Effector memory CD8-positive, alpha-beta T cell (primary cell): ENCODE measurements at regions not wholly inside any gene's neighbourhood (a gene's known extent, or its start where the extent isn't known, plus 50 kb on each side); places are given as distances from the start of the nearest gene placed in this dataset.

Experiments used
- ATAC-seq: fragments of 150-1000 bp; cut with Tn5 transposase; replicated peaks from 2 replicates; pipeline ENCODE4 v1.10.0; 2021; ENCODE audit warnings: mild to moderate bottlenecking, moderate library complexity
- DNase-seq, 3 experiments: peaks; one replicate each; pipeline ENCODE4 v3.0.0; 2021
- H3K27ac Mint-ChIP-seq, 2 donors: one replicate each; pipeline ENCODE4 v1.8.0; 2022; ENCODE audit warnings: mild to moderate bottlenecking in 2 of 2, mixed read lengths in 2 of 2, moderate library complexity in 2 of 2
- H3K27me3 Mint-ChIP-seq, 2 donors: one replicate each; pipeline ENCODE4 v1.8.0; 2022; ENCODE audit warnings: mixed read lengths in 2 of 2
- H3K36me3 Mint-ChIP-seq: one replicate; pipeline ENCODE4 v1.8.0; 2022; ENCODE audit warnings: mild to moderate bottlenecking, moderate library complexity, mixed read lengths; ENCODE audit not compliant: insufficient read depth
- H3K4me1 Mint-ChIP-seq, 2 donors: one replicate each; pipeline ENCODE4 v1.8.0; 2022; ENCODE audit warnings: low read depth in 2 of 2, mixed read lengths in 2 of 2
- H3K4me3 Mint-ChIP-seq, 2 donors: one replicate each; pipeline ENCODE4 v1.8.0; 2022; ENCODE audit warnings: mild to moderate bottlenecking in 2 of 2, mixed read lengths in 2 of 2, moderate library complexity in 2 of 2
- H3K9me3 Mint-ChIP-seq, 2 donors: one replicate each; pipeline ENCODE4 v1.8.0; 2022; ENCODE audit warnings: mixed read lengths in 2 of 2

DNA sequence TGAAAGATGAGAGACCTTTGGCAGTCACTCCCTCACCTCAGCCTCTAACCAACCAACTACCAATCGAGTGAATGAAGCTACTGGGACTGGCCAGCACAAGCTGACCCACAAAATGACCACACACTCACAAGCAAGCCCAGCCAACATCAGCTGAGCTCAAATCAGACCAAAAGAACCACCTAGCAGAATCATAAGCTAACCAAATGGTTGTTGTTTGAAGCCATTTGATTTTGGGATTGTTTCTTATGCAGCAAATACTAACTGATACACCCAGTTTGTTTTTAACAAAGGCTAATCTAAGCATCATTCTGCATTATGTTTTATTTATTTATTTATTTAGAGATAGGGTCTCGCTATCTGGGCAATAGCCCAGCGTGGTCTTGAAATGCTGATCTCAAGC is 310.4 kb downstream of the SETD4 start:
- H3K27ac Mint-ChIP-seq: no peak overlapping the region

DNA sequence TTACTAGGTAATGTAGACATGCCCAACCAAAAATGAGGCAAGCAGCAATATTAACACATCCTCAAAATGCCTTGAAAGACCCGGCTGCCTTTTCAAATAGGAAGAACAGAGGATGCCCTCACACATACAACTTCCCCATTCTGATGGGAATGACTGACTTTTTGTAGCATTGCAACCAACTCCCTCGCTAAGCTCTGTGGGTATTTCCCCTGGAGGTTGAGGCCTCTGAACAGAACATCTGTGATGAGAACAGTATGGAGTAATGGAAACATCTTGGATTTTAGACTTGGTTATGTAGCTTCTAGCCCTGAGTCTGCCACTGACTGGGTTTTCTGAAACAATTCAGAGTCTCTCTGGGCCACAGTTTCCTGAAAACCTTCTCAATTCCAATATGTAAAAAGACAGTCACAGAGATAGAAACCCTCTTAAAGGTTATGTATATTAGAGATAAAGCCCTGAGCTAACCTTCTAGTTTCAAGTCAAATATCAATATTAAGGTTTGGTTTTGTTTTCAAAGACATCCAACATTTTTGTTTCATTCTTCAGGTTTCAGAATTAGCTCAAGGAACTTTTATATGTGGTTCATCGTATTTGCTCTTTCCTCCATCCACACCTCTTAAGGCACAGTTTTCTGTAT is 311.5 kb downstream of the SETD4 start:
- no peak for ATAC-seq
- no peak overlapping the region for H3K27ac Mint-ChIP-seq
- H3K36me3 Mint-ChIP-seq: no peaks in the 10 kb centered on the region
- H3K4me1 Mint-ChIP-seq: no peaks in the 10 kb centered on the region
- peaks cover 54 to 72% of the 10 kb centered on the region in 2 donors for H3K27me3 Mint-ChIP-seq
- DNase-seq: no peak
- no peaks in the 10 kb centered on the region for H3K9me3 Mint-ChIP-seq
- no peak overlapping the region for H3K4me3 Mint-ChIP-seq

More for the DNA sequence above, 310.4 kb downstream of the SETD4 start:
- ATAC-seq: no peak
- Mint-ChIP-seq H3K4me3 (no peak overlapping the region), H3K36me3 (no peaks in the 10 kb centered on the region), H3K9me3 (no peaks in the 10 kb centered on the region), H3K4me1 (no peaks in the 10 kb centered on the region), H3K27me3 (peaks cover 51 to 72% of the 10 kb centered on the region in 2 donors)
- DNase-seq: no peak

DNA sequence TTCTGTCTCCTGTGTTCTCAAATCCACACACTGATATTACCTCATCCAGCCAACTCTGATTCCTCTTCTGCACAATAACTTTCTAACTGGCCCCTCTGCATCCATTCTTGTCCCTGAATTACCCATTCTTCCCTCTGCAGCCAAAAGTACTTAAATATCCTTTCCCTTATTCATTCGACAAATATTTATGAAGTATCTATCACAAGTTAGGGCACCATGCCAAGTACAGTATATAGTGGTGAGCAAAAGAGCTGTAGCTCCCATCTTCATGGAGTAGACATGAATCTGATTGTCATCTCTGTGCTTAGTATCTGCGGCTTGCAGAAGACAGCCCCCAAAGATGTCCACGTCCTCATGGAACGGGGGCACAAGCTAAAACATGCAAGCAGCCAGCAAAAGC is 316.8 kb downstream of the SETD4 start:
- H3K9me3 Mint-ChIP-seq: peaks cover 0 to 4% of the 10 kb centered on the region in 2 donors
- ATAC-seq (no peak), DNase-seq (no peak)
- no peak overlapping the region for H3K4me3 Mint-ChIP-seq
- no peaks in the 10 kb centered on the region for H3K4me1 Mint-ChIP-seq
- H3K27ac Mint-ChIP-seq: no peak overlapping the region
- H3K27me3 Mint-ChIP-seq: peaks cover 51 to 64% of the 10 kb centered on the region in 2 donors
- no peaks in the 10 kb centered on the region for H3K36me3 Mint-ChIP-seq

DNA sequence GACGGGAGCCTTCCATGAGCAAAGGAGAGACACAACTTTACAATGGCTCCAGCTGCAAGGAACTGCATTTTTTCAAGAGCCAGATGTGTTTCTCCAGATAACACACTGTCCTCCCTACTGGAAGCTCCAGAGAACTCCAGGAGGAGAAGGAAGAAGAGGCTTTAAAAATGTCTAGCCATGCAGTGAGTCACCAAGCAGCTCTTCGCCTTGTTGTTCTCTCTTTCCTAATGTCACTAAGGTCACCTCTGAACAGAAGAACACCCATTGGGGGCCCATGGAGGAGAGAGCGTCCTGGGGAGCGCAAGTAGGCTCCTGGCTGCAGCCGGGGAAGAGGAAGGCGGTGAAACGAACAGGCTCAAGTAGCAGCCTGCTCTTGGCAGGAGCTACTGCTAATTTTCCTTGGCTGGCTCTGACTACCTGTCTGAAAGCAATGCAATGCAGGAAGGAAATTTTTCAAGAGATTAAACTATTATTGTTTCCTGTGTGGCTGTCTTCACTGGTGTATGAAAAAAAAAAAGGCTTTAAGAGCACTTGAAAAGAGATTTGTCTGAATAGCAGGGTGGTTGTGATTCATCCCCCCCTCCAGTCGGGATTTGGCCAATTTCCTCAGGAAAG is 321.9 kb downstream of the SETD4 start:
- Mint-ChIP-seq H3K36me3 (no peaks in the 10 kb centered on the region), H3K27me3 (peaks cover 39 to 58% of the 10 kb centered on the region in 2 donors)
- ATAC-seq: no peak

DNA sequence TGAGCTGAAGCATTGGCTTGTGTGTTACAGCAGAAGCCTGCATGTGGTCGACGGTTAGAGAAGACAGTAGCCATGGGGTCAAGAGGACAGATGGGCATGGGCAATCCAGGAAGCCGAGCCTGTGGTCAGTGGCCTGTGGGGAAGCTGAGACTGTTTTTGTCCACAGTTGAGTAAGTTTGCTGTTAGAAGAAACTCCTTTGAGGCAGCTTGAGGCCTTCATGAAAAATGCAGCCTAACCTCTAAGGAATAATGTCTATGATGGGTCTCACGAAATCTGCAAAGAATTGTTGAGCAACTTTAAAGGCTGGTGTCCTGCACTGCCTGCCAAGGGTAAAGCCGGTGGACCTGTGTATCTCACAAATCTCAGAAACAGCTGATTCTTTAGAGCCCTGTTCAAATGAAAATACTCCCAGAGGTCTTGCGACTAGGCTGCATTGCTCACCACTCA is 322.4 kb downstream of the SETD4 start:
- Mint-ChIP-seq H3K27ac (no peak overlapping the region), H3K36me3 (no peaks in the 10 kb centered on the region), H3K27me3 (peaks cover 35 to 54% of the 10 kb centered on the region in 2 donors), H3K9me3 (peaks cover 0 to 4% of the 10 kb centered on the region in 2 donors), H3K4me3 (no peak overlapping the region), H3K4me1 (no peaks in the 10 kb centered on the region)
- DNase-seq (no peak), ATAC-seq (no peak)

More for the DNA sequence above, 321.9 kb downstream of the SETD4 start:
- Mint-ChIP-seq H3K9me3 (peaks cover 0 to 4% of the 10 kb centered on the region in 2 donors), H3K27ac (no peak overlapping the region), H3K4me3 (no peak overlapping the region), H3K4me1 (no peaks in the 10 kb centered on the region)
- no peak for DNase-seq

DNA sequence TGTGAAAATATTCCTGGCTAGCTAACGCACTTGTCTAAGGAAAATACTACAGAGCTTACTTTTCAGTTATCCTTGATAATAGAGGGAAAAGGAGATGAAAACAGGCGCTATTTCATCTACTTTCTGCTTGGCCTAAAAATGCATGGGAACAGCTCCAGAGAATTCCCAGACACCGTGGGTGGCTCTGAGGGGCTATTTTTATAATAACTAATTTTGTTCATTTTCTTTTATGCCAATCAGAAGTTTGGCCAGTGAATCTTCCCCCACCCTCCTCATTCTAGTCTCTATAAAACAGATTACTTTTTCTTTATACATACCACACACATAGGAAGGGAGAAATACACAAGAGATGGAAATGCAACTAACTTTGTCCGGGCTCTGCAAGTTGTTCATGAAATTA is 322.9 kb downstream of the SETD4 start:
- DNase-seq (no peak), ATAC-seq (no peak)
- Mint-ChIP-seq H3K36me3 (no peaks in the 10 kb centered on the region), H3K9me3 (peaks cover 0 to 4% of the 10 kb centered on the region in 2 donors), H3K27me3 (peaks cover 33 to 52% of the 10 kb centered on the region in 2 donors), H3K4me3 (no peak overlapping the region), H3K27ac (no peak overlapping the region), H3K4me1 (no peaks in the 10 kb centered on the region)

DNA sequence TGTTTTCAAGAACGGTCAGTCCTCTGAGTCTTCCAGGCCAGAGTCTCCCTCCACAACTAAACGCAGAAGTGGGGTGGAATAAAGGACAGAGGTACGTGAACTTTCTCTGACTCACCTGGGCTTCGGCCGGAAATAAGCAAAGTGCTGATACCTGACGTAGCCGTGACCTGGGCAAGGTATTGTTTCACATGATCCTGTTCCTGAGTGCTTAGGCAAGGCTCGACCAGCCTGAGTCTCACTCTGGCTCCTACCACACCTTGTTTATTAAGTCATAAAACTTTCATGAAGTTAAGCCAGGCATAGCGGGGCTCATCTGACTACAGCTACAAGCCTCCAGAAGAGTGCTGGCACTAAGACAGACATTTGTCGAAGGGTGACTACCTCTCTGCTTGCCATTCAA is 327.5 kb downstream of the SETD4 start:
- no peaks in the 10 kb centered on the region for H3K4me1 Mint-ChIP-seq
- H3K9me3 Mint-ChIP-seq: no peaks in the 10 kb centered on the region
- no peaks in the 10 kb centered on the region for H3K36me3 Mint-ChIP-seq
- DNase-seq (no peak), ATAC-seq (no peak)
- H3K27ac Mint-ChIP-seq: no peak overlapping the region
- H3K4me3 Mint-ChIP-seq: no peak overlapping the region
- H3K27me3 Mint-ChIP-seq: peaks cover 47 to 75% of the 10 kb centered on the region in 2 donors

DNA sequence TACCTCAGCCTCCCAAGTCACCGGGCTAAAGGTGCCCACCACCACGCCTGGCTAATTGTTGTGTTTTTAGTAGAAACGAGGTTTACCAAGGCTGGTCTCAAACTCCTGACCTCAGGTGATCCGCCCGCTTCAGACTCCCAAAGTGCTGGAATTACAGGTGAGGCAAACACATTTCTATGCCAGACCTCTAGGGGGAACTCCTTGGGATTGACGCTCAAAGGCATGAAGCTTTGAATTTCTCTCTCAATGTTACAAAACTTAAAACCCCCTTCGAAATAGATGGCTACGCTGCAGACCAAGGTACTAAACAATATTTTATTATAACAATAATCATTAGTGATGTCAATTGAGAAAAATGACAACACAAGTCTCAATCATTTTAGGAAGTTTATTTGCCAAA is 330.0 kb downstream of the SETD4 start:
- Mint-ChIP-seq H3K9me3 (no peaks in the 10 kb centered on the region), H3K4me1 (no peaks in the 10 kb centered on the region), H3K27me3 (peaks cover 61 to 82% of the 10 kb centered on the region in 2 donors), H3K27ac (no peak overlapping the region), H3K4me3 (no peak overlapping the region), H3K36me3 (no peaks in the 10 kb centered on the region)
- no peak for ATAC-seq
- no peak for DNase-seq

DNA sequence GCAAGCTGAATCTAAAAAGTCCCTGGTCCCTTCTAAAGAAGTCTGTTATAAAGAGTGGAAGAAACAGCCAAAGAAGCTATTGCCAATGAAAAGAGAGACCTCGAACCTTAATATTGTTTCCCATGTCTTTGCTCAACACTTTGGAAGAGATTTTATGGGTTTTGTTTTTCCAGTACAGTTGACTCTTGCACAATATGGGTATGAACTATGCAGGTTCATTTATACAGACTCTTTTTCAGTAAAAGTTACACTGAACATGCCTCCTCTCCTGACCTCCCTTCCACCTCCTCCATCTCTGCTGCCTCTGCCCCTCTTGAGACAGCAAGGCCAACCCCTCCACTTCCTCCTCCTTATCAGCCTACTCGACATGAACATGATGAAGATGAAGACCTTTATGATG is 332.5 kb downstream of the SETD4 start:
- H3K36me3 Mint-ChIP-seq: no peaks in the 10 kb centered on the region
- no peak overlapping the region for H3K27ac Mint-ChIP-seq
- H3K9me3 Mint-ChIP-seq: no peaks in the 10 kb centered on the region
- H3K4me3 Mint-ChIP-seq: no peak overlapping the region
- H3K4me1 Mint-ChIP-seq: no peaks in the 10 kb centered on the region
- DNase-seq (no peak), ATAC-seq (no peak)
- H3K27me3 Mint-ChIP-seq: peaks cover 60 to 84% of the 10 kb centered on the region in 2 donors

DNA sequence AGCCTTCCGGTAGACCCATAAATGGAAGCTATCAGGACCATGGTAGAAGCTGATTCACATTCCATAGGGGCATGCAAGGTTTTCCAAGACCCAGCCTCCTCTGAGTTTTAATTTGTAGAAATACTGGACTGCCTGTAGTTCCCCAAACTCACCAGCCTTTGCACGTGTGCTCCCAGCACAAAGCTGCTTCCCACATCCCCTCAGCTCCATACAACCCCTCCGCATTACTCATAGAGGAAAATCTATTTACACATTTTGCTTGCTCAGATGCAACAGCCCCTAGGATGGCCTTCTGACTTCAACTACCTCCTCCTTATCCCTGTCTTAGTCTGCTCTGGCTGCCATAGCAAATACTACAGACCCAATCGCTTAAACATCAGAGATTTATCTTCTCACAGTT is 336.2 kb downstream of the SETD4 start:
- H3K36me3 Mint-ChIP-seq: no peaks in the 10 kb centered on the region
- no peaks in the 10 kb centered on the region for H3K4me1 Mint-ChIP-seq
- H3K4me3 Mint-ChIP-seq: no peak overlapping the region
- H3K27ac Mint-ChIP-seq: no peak overlapping the region
- peaks cover 47 to 68% of the 10 kb centered on the region in 2 donors for H3K27me3 Mint-ChIP-seq
- ATAC-seq (no peak), DNase-seq (no peak)
- H3K9me3 Mint-ChIP-seq: no peaks in the 10 kb centered on the region

DNA sequence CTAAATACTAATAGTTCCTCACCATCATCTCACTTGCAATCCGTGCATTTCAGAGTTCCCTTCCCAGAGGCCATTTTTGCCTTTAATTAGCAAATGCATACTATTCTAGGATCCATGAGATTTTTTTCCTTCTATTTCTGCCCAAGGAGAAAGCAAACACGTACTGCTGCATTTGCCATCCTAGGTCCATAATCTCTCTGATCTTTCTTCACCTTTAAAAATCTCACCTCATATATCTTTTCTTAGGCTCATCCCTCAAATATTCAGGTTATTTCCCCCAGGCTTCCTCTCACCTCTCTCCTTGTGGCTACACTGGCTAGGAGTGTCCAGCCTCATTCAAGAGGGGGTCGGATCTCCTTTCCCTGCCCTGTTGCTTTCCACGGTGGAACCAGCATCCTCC is 338.6 kb downstream of the SETD4 start:
- Mint-ChIP-seq H3K4me1 (no peaks in the 10 kb centered on the region), H3K36me3 (no peaks in the 10 kb centered on the region), H3K27me3 (peaks cover 49 to 66% of the 10 kb centered on the region in 2 donors), H3K4me3 (no peak overlapping the region), H3K9me3 (no peaks in the 10 kb centered on the region), H3K27ac (no peak overlapping the region)
- no peak for ATAC-seq
- no peak for DNase-seq

DNA sequence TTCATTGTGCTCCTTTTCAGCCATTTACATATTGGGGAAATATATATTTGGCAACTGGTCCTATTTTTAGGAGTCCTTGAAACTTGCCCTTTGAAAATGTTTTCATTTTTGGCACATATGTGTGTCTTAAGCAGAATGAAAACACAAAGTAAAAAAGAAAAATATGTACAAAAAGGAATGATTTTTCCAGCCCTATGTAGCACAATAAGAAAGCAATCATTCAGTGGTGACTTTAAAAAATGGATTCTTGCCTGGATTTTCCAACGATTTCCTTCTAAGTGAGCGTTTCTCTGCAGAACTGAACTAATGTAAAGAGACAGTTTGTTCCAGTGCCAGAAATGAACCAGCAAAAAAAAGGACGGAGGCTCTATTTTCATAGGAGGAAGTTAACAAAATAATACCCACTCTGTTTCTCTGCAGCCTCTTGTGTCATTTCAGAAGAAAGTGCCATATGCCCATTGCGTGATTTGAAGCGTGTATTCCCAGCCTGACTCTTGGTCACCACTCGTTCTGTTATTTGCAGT is 340.1 kb downstream of the SETD4 start:
- DNase-seq (no peak), ATAC-seq (no peak)
- Mint-ChIP-seq H3K36me3 (no peaks in the 10 kb centered on the region), H3K27ac (no peak overlapping the region), H3K4me1 (no peaks in the 10 kb centered on the region), H3K4me3 (no peak overlapping the region), H3K9me3 (no peaks in the 10 kb centered on the region), H3K27me3 (peaks cover 53 to 60% of the 10 kb centered on the region in 2 donors)

DNA sequence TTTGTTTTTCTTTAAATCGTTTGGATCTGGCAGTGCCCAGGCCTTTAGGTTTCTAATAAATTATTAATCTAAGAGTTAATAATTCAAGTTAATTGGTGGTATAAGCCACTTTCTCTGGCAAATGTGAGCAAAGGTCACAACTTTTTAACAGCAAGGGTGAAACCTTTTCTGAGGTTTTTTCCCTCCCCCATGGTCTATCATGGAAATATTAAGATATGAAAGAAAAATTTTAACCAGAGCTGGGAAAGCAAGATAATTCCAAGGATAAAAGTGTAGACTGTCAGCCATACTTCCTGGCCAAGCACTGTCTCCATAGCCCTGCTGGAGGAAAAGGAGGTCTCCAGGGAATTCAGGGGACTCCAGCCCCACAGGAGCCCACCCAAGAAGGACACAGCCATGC is 341.2 kb downstream of the SETD4 start:
- no peak for ATAC-seq
- H3K4me1 Mint-ChIP-seq: no peaks in the 10 kb centered on the region
- H3K36me3 Mint-ChIP-seq: no peaks in the 10 kb centered on the region
- peaks cover 44 to 60% of the 10 kb centered on the region in 2 donors for H3K27me3 Mint-ChIP-seq
- H3K4me3 Mint-ChIP-seq: no peak overlapping the region
- no peaks in the 10 kb centered on the region for H3K9me3 Mint-ChIP-seq
- no peak overlapping the region for H3K27ac Mint-ChIP-seq
- DNase-seq: no peak

DNA sequence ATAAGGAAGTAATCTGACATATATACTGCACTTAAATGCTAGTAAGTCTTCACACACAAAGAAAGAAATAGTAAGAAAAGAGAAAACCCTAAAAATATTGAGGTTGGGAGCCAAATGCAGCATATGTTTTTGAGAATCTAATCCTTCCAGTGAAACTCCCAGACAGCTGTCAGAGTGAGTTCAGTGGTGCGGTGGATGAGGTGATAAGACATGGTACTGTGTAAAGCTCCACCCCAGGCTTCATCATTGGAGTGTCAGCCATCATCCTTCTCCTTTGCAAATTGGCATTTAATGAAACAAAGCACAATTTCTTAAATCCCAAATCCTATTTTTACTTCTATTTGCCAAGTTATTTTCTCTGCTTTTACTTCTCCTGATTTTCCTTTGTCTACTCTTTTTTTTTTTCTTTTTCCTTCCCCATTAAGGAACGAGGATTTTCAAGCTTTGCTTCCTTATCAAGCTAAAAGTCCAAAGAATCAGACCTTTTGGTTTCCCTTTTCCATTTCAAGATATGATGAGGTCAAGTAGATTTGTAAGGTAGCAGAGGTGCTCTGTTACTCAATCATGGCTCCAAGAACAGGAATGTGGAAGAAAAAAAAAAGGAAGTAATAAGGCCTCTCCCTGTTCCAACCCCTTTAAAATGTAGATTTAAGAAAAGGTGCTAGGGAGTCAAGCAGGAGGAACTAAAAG is 343.3 kb downstream of the SETD4 start:
- no peaks in the 10 kb centered on the region for H3K36me3 Mint-ChIP-seq
- DNase-seq (no peak), ATAC-seq (no peak)
- H3K27ac Mint-ChIP-seq: no peak overlapping the region
- H3K4me3 Mint-ChIP-seq: no peak overlapping the region
- H3K27me3 Mint-ChIP-seq: peaks cover 48 to 67% of the 10 kb centered on the region in 2 donors
- H3K4me1 Mint-ChIP-seq: no peaks in the 10 kb centered on the region
- no peaks in the 10 kb centered on the region for H3K9me3 Mint-ChIP-seq
